Mesodermal cell (in vitro differentiated cells): ENCODE measurements at regions not wholly inside any gene's neighbourhood (a gene's known extent, or its start where the extent isn't known, plus 50 kb on each side); places are given as distances from the start of the nearest gene placed in this dataset.

Source experiments
- H3K27ac ChIP-seq: 2 replicates; pipeline ENCODE4 v1.7.0; 2013; ENCODE audit warnings: mild to moderate bottlenecking, low read depth, low read length, moderate library complexity; ENCODE audit not compliant: severe bottlenecking
- H3K36me3 ChIP-seq: 2 replicates; pipeline ENCODE4 v1.7.1; 2013; ENCODE audit warnings: mild to moderate bottlenecking, low read length, moderate library complexity; ENCODE audit not compliant: control insufficient read depth, insufficient read depth
- H3K4me1 ChIP-seq: one replicate; pipeline ENCODE4 v1.7.1; 2013; ENCODE audit warnings: mild to moderate bottlenecking, low read length; ENCODE audit not compliant: insufficient read depth, control insufficient read depth, poor library complexity, severe bottlenecking
- H3K4me3 ChIP-seq: 2 replicates; pipeline ENCODE4 v1.7.0; 2013; ENCODE audit warnings: low read length, control low read depth, mild to moderate bottlenecking; ENCODE audit not compliant: insufficient read depth, poor library complexity, severe bottlenecking; ENCODE audit errors: extremely low read depth
- H3K9me3 ChIP-seq: 2 replicates; pipeline ENCODE4 v1.7.1; 2013; ENCODE audit warnings: mild to moderate bottlenecking, low read length, moderate library complexity; ENCODE audit not compliant: control insufficient read depth
- WGBS, 2 experiments: methylation state at CpG; one replicate each; pipeline ENCODE4 v1.1.5; 2013; ENCODE audit warnings: missing lambda C conversion rate in 2 of 2; ENCODE audit not compliant: insufficient coverage in 2 of 2; 5-methylcytosine and 5-hydroxymethylcytosine counted together

DNA sequence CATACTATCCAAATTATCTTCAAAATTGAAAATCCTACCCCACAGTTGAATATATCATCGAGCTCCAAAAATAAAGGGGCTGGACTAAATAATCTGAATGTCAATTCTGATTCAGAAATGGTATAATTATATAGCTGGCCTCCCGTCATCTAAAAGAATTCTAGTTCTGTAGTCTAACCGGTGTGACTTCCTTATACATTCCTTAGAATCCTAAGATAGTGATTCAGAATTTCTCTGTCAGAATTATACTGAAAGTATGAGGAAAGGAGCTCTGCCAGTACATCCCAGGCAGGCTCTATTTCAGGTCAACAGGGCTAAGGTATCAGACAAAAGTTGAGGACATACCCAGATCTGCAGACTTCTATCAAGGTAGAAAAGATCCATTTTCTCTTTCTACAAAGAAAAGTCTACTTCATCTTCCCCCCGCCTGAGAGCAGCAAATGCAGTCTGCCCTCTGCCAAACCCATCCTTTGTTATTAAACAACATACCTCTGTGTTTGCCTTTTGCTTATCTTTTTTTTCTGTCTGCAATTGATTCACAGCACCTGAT lies 128.5 kb downstream of the METTL4 start:
- no peak overlapping the region for H3K4me3 ChIP-seq
- peaks cover 4% of the 10 kb centered on the region for H3K4me1 ChIP-seq
- peaks cover 4% of the 10 kb centered on the region for H3K9me3 ChIP-seq
- 100% methylated on average over 1 of the region's 4 CpGs for WGBS, 2 experiments
- no peaks in the 10 kb centered on the region for H3K36me3 ChIP-seq
- no peak overlapping the region for H3K27ac ChIP-seq

DNA sequence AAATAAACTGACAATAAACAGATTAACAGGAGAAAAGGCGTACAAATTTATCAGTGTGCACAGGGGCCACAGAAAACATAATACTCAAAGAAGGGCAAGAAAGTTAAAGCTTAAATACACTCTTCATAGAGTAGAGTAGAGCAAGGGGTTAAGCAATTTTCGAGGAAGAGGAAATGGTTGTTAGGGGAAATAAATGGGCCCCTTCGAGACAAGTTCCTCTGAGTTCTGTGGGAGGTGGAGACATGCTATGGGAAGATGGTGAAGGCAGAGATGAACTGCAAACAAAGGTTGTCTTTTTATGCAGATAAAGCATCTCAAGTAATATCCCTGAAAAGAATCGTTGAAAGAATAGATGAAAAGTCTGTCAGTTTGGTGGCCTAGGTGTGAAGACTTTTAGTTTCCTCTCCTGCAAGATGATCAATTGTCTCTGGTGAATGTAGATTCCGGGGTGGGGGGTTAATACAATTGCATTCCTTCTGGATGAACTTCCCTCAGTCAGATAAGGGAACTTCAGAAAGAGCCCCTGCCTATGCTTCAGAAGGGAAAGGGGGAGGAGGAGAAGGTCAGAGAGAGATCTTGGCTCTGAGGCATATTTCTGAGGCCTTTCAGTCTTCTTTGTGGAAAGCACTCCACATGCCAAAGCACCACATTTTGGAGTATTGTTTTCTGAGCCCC lies 127.0 kb downstream of the METTL4 start:
- H3K36me3 ChIP-seq = no peaks in the 10 kb centered on the region
- H3K4me1 ChIP-seq = peaks cover 4% of the 10 kb centered on the region
- H3K9me3 ChIP-seq = peaks cover 4% of the 10 kb centered on the region
- H3K4me3 ChIP-seq = no peak overlapping the region
- peak overlapping the region; percentile 17 for H3K27ac ChIP-seq
- 50 to 64% methylated on average over 3 of the region's 5 CpGs for WGBS, 2 experiments

DNA sequence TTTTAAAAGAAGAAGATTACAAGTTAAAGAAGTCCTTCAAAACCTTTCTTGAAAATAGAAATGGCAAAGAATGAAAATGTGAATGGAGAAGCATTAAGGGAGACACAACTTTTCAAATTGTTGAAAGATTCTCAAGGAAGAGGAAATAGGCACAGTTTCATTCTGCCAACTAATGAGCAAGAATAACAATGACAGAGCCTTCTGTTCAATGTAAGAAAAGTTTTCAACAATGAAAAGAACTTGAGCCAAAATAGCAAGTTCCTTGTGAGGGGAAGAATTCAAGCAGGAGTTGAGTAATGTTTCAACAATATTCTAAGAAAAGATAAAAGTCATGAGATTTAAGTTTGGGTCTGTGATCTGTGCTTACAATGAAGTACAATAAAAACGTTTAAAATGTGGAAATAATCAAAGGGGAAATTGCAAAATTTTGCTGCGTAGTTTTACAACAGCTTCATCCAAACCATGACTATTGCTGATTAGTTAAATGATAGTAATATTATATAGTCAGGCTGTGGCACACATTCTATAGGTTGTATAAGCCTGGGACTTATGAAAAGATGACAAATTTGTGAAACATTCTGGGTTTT lies 122.6 kb downstream of the METTL4 start:
- H3K36me3 ChIP-seq = no peaks in the 10 kb centered on the region
- WGBS, 2 experiments = 33% methylated on average over 1 of the region's 2 CpGs; no CpG with 5 or more reads in 1 of the 2 experiments
- H3K4me1 ChIP-seq = no peaks in the 10 kb centered on the region
- H3K4me3 ChIP-seq = no peak overlapping the region
- H3K27ac ChIP-seq = no peak overlapping the region
- peaks cover 4% of the 10 kb centered on the region for H3K9me3 ChIP-seq

DNA sequence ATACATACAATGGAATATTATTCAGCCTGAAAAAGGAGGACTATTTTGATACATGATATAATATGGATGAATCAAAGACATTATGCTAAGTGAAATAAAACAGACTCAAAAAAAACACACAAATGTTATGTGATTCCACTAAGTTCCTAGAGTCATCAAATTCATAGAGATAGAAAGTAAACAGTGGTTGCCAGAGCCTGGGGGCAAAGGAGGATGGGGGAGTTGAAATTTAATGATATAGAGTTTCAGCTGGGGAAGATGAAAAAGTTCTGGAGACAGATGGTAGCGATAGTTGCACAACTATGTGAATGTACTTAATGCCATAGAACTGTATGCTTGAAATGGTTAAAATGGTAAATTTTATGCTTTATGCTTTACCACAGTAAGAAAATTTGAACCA lies 119.7 kb downstream of the METTL4 start:
- peaks cover 6% of the 10 kb centered on the region for H3K9me3 ChIP-seq
- 91 to 100% methylated on average over 1 of the region's 1 CpG for WGBS, 2 experiments

DNA sequence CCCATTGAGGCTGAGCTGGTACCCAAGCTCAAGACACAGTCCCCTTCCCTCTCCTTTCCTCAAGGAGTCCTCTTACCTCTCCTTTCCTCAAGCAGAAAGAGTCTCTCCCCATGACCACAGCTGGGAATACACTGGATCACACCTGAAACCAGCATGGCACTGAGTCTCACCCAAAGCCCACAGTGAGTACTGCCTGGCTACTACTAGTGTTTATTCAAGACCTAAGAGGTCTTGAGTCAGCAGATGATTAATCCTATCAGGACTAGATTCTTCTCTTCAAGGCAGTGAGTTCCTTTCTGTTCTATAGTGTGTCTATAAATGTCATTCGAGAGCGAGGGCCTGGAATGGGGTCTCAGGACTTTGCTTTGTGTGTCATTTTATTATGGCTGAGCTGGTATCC lies 111.4 kb downstream of the METTL4 start:
- no peak overlapping the region for H3K27ac ChIP-seq
- no peak overlapping the region for H3K4me3 ChIP-seq
- peaks cover 12% of the 10 kb centered on the region for H3K9me3 ChIP-seq
- WGBS, 2 experiments = no CpG with 5 or more reads among the region's 2 CpGs
- no peaks in the 10 kb centered on the region for H3K36me3 ChIP-seq
- no peaks in the 10 kb centered on the region for H3K4me1 ChIP-seq

More for the DNA sequence above, 119.7 kb downstream of the METTL4 start:
- H3K4me3 ChIP-seq = no peak overlapping the region
- H3K4me1 ChIP-seq = no peaks in the 10 kb centered on the region
- H3K36me3 ChIP-seq = no peaks in the 10 kb centered on the region
- H3K27ac ChIP-seq = no peak overlapping the region

DNA sequence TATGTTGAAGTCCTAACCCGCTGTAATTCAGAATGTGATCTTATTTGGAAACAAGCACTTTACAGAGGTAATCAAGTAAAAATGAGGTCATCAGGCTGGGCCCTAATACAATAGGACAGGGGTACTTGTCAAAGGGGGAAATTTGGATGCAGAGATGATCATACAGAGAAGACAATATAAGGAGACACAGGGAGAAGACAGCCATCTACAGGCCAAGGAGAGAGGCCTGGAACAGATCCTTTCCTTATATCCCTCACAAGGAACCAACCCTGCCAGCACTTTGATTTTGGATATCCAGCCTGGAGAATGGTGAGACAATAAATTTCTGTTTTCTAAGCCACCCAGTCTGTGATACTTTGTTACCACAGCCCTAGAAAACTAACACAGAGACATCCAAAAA lies 104.3 kb downstream of the METTL4 start:
- H3K4me1 ChIP-seq = no peaks in the 10 kb centered on the region
- no peak overlapping the region for H3K4me3 ChIP-seq
- H3K27ac ChIP-seq = no peak overlapping the region
- H3K9me3 ChIP-seq = no peaks in the 10 kb centered on the region
- 100% methylated on average over 1 of the region's 1 CpG; no CpG with 5 or more reads in 1 of the 2 experiments for WGBS, 2 experiments
- no peaks in the 10 kb centered on the region for H3K36me3 ChIP-seq

DNA sequence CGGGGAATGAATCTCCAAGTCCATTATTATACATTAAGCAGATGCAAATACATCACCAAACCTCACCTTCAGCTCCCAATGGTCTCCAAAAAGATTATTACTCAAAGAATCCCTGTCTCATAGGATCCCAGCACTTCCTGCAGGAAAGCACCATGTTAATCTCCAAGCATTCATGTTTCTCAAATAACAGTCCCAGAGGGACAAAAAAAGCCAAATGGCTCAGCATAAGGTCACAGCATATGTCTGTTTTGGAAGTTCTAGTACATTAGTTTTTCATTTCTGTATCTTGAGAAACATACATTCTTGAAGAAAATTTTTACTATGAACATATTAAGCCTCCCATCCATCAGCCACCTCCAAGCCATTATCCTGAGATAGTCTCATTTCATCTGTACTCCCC lies 103.3 kb downstream of the METTL4 start:
- Histone ChIP-seq H3K4me1 (no peaks in the 10 kb centered on the region), H3K9me3 (no peaks in the 10 kb centered on the region), H3K4me3 (no peak overlapping the region), H3K36me3 (no peaks in the 10 kb centered on the region), H3K27ac (no peak overlapping the region)
- 60% methylated on average over 1 of the region's 1 CpG; no CpG with 5 or more reads in 1 of the 2 experiments for WGBS, 2 experiments

DNA sequence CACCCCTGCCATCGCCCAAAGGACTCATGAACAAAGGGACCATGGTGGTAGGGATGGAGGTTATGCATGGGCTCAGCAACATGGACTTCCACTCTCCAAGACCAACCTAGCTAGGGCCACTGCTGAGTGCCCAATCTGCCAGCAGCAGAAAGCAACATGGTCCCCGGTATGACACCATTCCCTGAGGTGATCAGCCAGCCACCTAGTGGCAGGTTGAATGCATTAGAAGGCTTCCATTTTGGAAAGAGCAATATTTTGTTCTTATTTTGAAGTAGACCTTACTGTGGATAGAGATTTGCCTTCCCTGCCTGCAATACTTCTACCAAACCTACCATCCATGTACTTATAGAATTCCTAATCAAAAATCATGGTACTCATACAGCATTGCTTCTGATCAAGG lies 99.8 kb downstream of the METTL4 start:
- WGBS, 2 experiments = 71% methylated on average over 1 of the region's 2 CpGs; no CpG with 5 or more reads in 1 of the 2 experiments
- no peaks in the 10 kb centered on the region for H3K36me3 ChIP-seq

DNA sequence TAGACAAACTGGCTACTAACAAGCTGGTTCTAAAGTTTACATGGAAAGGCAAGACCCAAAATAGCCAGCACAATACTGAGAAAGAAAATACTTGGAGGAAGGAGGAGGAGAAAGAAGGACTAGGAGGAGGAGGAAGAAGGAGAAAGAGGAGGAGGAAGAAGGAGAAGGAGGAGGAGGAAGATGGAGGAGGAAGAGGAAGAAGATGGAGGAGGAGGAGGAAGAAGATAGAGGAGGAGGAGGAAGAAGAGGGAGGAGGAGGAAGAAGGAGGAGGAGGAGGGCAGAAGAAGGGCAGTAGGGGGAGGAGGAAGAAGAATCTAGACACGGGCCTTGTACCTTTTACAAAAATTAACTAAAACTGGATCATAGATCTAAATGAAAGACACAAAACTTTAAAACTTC lies 92.6 kb downstream of the METTL4 start:
- Histone ChIP-seq H3K27ac (no peak overlapping the region), H3K4me1 (no peaks in the 10 kb centered on the region), H3K9me3 (no peaks in the 10 kb centered on the region), H3K4me3 (no peak overlapping the region), H3K36me3 (no peaks in the 10 kb centered on the region)
- WGBS, 2 experiments = no CpG with 5 or more reads among the region's 1 CpG

More for the DNA sequence above, 99.8 kb downstream of the METTL4 start:
- H3K4me1 ChIP-seq = no peaks in the 10 kb centered on the region
- H3K27ac ChIP-seq = no peak overlapping the region
- no peaks in the 10 kb centered on the region for H3K9me3 ChIP-seq
- H3K4me3 ChIP-seq = no peak overlapping the region

DNA sequence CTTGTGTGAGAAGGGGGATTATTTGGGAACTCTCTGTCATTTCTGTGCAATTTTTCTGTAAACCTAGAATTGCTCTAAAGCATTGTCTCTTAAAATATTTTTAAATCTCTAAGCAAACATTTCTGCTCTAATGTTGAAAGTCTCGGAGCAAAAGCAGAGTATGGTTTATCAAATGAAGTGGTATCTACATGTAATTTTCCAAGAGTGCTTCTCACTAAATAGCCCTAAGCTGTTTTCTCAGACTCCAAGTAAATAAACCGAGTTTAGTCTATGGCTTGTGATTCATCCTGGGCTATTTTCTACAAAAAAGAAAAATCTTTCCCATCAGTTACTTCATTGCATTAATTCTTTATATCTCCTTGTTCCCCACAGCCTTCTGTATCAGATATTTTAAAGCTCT lies 90.8 kb downstream of the METTL4 start:
- H3K36me3 ChIP-seq = no peaks in the 10 kb centered on the region
- H3K9me3 ChIP-seq = no peaks in the 10 kb centered on the region
- H3K27ac ChIP-seq = no peak overlapping the region
- 100% methylated on average over 1 of the region's 2 CpGs; no CpG with 5 or more reads in 1 of the 2 experiments for WGBS, 2 experiments
- H3K4me3 ChIP-seq = no peak overlapping the region
- H3K4me1 ChIP-seq = no peaks in the 10 kb centered on the region
